CD4-positive, alpha-beta T cell treated with Interleukin-21 for 1 hour (primary cell): ENCODE measurements at regions not wholly inside any gene's neighbourhood (a gene's known extent, or its start where the extent isn't known, plus 50 kb on each side); places are given as distances from the start of the nearest gene placed in this dataset.
A peak's percentile ranks its signal among the peaks of the same experiment; 100 is the strongest.
"Not testable (repeated sequence)": the region's sequence is repeated elsewhere in the genome, so short reads cannot be mapped to it uniquely, and the experiment has no call there.

Source experiments
- DNase-seq: peaks from one replicate; pipeline ENCODE4 v3.0.0-alpha.2; 2020

GRCh38 chr5:108696951-108697715, 50.6 kb upstream of the FER start:
- no peak for DNase-seq

- no peak for DNase-seq
Measured at GRCh38 chr5:108696407-108696806, 51.3 kb upstream of the FER start.

GRCh38 chr5:108688485-108688884, 59.2 kb upstream of the FER start:
- DNase-seq: no peak

- no peak for DNase-seq
Measured at GRCh38 chr5:108687595-108688200, 60.0 kb upstream of the FER start.

GRCh38 chr5:108686676-108687075, 61.0 kb upstream of the FER start:
- DNase-seq: no peak

- DNase-seq: not testable (repeated sequence)
Measured at GRCh38 chr5:108685448-108686216, 62.1 kb upstream of the FER start.

GRCh38 chr5:108681079-108681921, 66.4 kb upstream of the FER start:
- peak; percentile 55 for DNase-seq

GRCh38 chr5:108678091-108678490, 69.6 kb upstream of the FER start:
- DNase-seq: no peak

GRCh38 chr5:108675736-108676135, 72.0 kb upstream of the FER start:
- DNase-seq: no peak

GRCh38 chr5:108672639-108673038, 75.1 kb upstream of the FER start:
- DNase-seq: no peak

GRCh38 chr5:108670591-108671289, 77.0 kb upstream of the FER start:
- no peak for DNase-seq

- DNase-seq: no peak
Measured at GRCh38 chr5:108669462-108669861, 78.2 kb upstream of the FER start.

GRCh38 chr5:108661590-108662219, 86.0 kb upstream of the FER start:
- DNase-seq: no peak

GRCh38 chr5:108661024-108661423, 86.7 kb upstream of the FER start:
- DNase-seq: no peak

- DNase-seq: no peak
Measured at GRCh38 chr5:108660291-108660690, 87.4 kb upstream of the FER start.

- DNase-seq: no peak
Measured at GRCh38 chr5:108659531-108659930, 88.2 kb upstream of the FER start.

GRCh38 chr5:108655750-108656450, 91.8 kb upstream of the FER start:
- DNase-seq: no peak

GRCh38 chr5:108654051-108654450, 93.6 kb upstream of the FER start:
- DNase-seq: no peak

- DNase-seq: no peak
Measured at GRCh38 chr5:108653201-108653600, 94.5 kb upstream of the FER start.

GRCh38 chr5:108650997-108651396, 96.7 kb upstream of the FER start:
- no peak for DNase-seq

GRCh38 chr5:108649646-108650045, 98.1 kb upstream of the FER start:
- DNase-seq: no peak
